GM18868 (cell line): ENCODE measurements at regions not wholly inside any gene's neighbourhood (a gene's known extent, or its start where the extent isn't known, plus 50 kb on each side); places are given as distances from the start of the nearest gene placed in this dataset.
"Not testable (repeated sequence)": the region's sequence is repeated elsewhere in the genome, so short reads cannot be mapped to it uniquely, and the experiment has no call there.

Source experiments
- ATAC-seq: cut with Tn5 transposase; IDR thresholded peaks from one replicate; pipeline ENCODE4 v1.9.1; 2021; ENCODE audit warnings: mild to moderate bottlenecking, moderate library complexity; ENCODE audit not compliant: unreplicated experiment

- no peak for ATAC-seq
Observed at GRCh38 chr6:81909981-81910900, 157.8 kb upstream of the TENT5A start.

- no peak for ATAC-seq
Observed at GRCh38 chr6:81909162-81909561, 156.7 kb upstream of the TENT5A start.

GRCh38 chr6:81906709-81907204, 154.3 kb upstream of the TENT5A start:
- ATAC-seq: no peak

GRCh38 chr6:81906041-81906440, 153.6 kb upstream of the TENT5A start:
- no peak for ATAC-seq

- ATAC-seq: no peak
Observed at GRCh38 chr6:81901551-81901966, 149.1 kb upstream of the TENT5A start.

GRCh38 chr6:81900616-81901015, 148.1 kb upstream of the TENT5A start:
- ATAC-seq: peak; percentile 56

- no peak for ATAC-seq
Observed at GRCh38 chr6:81897793-81898192, 145.3 kb upstream of the TENT5A start.

GRCh38 chr6:81896525-81897503, 144.3 kb upstream of the TENT5A start:
- no peak for ATAC-seq

GRCh38 chr6:81895511-81896185, 143.2 kb upstream of the TENT5A start:
- no peak for ATAC-seq

GRCh38 chr6:81894788-81895271, 142.3 kb upstream of the TENT5A start:
- no peak for ATAC-seq

GRCh38 chr6:81894306-81894705, 141.8 kb upstream of the TENT5A start:
- no peak for ATAC-seq

GRCh38 chr6:81892891-81893290, 140.4 kb upstream of the TENT5A start:
- no peak for ATAC-seq

GRCh38 chr6:81891874-81892273, 139.4 kb upstream of the TENT5A start:
- no peak for ATAC-seq

- no peak for ATAC-seq
Observed at GRCh38 chr6:81890846-81891245, 138.4 kb upstream of the TENT5A start.

GRCh38 chr6:81889377-81890053, 137.0 kb upstream of the TENT5A start:
- no peak for ATAC-seq

GRCh38 chr6:81886909-81887308, 134.4 kb upstream of the TENT5A start:
- not testable (repeated sequence) for ATAC-seq

- no peak for ATAC-seq
Observed at GRCh38 chr6:81886157-81886556, 133.7 kb upstream of the TENT5A start.

GRCh38 chr6:81881660-81882059, 129.2 kb upstream of the TENT5A start:
- ATAC-seq: no peak

GRCh38 chr6:81878479-81878878, 126.0 kb upstream of the TENT5A start:
- no peak for ATAC-seq

GRCh38 chr6:81876971-81877370, 124.5 kb upstream of the TENT5A start:
- ATAC-seq: no peak
